ENCODE measurements at regions not wholly inside any gene's neighbourhood (a gene's known extent, or its start where the extent isn't known, plus 50 kb on each side); places are given as distances from the start of the nearest gene placed in this dataset.

GRCh38 chr17:55829995-55830612 lies 79.3 kb downstream of the PCTP start:
- intact Hi-C loops (cut with DNase I) = no loop called here
- peaks cover 0 to 5% of the 10 kb centered on the region in 2 donors for H3K4me1 ChIP-seq

GRCh38 chr17:55830699-55831471 lies 80.0 kb downstream of the PCTP start:
- H3K36me3 ChIP-seq = no peaks in the 10 kb centered on the region
- intact Hi-C loops (cut with DNase I) = no loop called here
- WGBS, 2 donors = 47 to 59% methylated on average over 10 of the region's 10 CpGs
- peaks cover 0 to 5% of the 10 kb centered on the region in 2 donors for H3K4me1 ChIP-seq
- no peak overlapping the region for H3K27ac ChIP-seq
- peak; percentile 18 to 33 for DNase-seq
- no peaks in the 10 kb centered on the region for H3K9me3 ChIP-seq
- TF ChIP-seq POLR2A (IDR thresholded peaks at IDR 0.05) (no peak), CTCF (IDR thresholded peaks at IDR 0.05) (no peak)
- no peaks in the 10 kb centered on the region for H3K27me3 ChIP-seq
- no peak overlapping the region for H3K4me3 ChIP-seq (replicated peaks in 1 of 3)

More at GRCh38 chr17:55829995-55830612, 79.3 kb downstream of the PCTP start:
- no peak for DNase-seq
- TF ChIP-seq POLR2A (IDR thresholded peaks at IDR 0.05) (no peak), CTCF (IDR thresholded peaks at IDR 0.05) (no peak)
- H3K36me3 ChIP-seq = no peaks in the 10 kb centered on the region
- 76 to 82% methylated on average over 6 of the region's 6 CpGs for WGBS, 2 donors
- H3K27me3 ChIP-seq = no peaks in the 10 kb centered on the region
- H3K4me3 ChIP-seq (replicated peaks in 1 of 3) = no peak overlapping the region
- no peaks in the 10 kb centered on the region for H3K9me3 ChIP-seq
- H3K27ac ChIP-seq = no peak overlapping the region

GRCh38 chr17:55833306-55833705 lies 82.5 kb downstream of the PCTP start:
- 94 to 97% methylated on average over 1 of the region's 1 CpG for WGBS, 2 donors
- H3K4me1 ChIP-seq = peaks cover 0 to 5% of the 10 kb centered on the region in 2 donors
- H3K27me3 ChIP-seq = no peaks in the 10 kb centered on the region
- no peak for DNase-seq
- TF ChIP-seq POLR2A (IDR thresholded peaks at IDR 0.05) (no peak), CTCF (IDR thresholded peaks at IDR 0.05) (no peak)
- H3K27ac ChIP-seq = no peak overlapping the region
- no peak overlapping the region for H3K4me3 ChIP-seq (replicated peaks in 1 of 3)
- H3K9me3 ChIP-seq = no peaks in the 10 kb centered on the region
- intact Hi-C loops (cut with DNase I) = no loop called here
- H3K36me3 ChIP-seq = no peaks in the 10 kb centered on the region

GRCh38 chr17:55842405-55843158 lies 91.7 kb downstream of the PCTP start:
- TF ChIP-seq CTCF (IDR thresholded peaks at IDR 0.05) (no peak), POLR2A (IDR thresholded peaks at IDR 0.05) (no peak)
- intact Hi-C loops (cut with DNase I) = no loop called here
- H3K9me3 ChIP-seq = no peaks in the 10 kb centered on the region
- no peaks in the 10 kb centered on the region for H3K36me3 ChIP-seq
- peaks cover 0 to 5% of the 10 kb centered on the region in 2 donors for H3K4me1 ChIP-seq
- no peaks in the 10 kb centered on the region for H3K27me3 ChIP-seq
- DNase-seq = no peak
- H3K4me3 ChIP-seq (replicated peaks in 1 of 3) = no peak overlapping the region
- H3K27ac ChIP-seq = no peak overlapping the region
- 67 to 80% methylated on average over 5 of the region's 5 CpGs for WGBS, 2 donors
